KMS-11 (cell line): ENCODE measurements at regions not wholly inside any gene's neighbourhood (a gene's known extent, or its start where the extent isn't known, plus 50 kb on each side); places are given as distances from the start of the nearest gene placed in this dataset.

Experiments
- H2AFZ ChIP-seq: fragments of 200-600 bp; sonication (generic); 2 replicates; pipeline ENCODE4 v1.6.1; 2016; ENCODE audit warnings: antibody characterized with exemption, mixed run types, low read depth
- H3K27ac ChIP-seq: fragments of 200-600 bp; sonication (generic); 2 replicates; pipeline ENCODE4 v1.6.1; 2016; ENCODE audit warnings: mild to moderate bottlenecking, mixed run types
- H3K27me3 ChIP-seq: fragments of 200-600 bp; sonication (generic); 2 replicates; pipeline ENCODE4 v1.6.1; 2017; ENCODE audit warnings: mild to moderate bottlenecking, low read depth, mixed run types, moderate library complexity; ENCODE audit not compliant: insufficient read depth
- H3K36me3 ChIP-seq: fragments of 200-600 bp; sonication (generic); 2 replicates; pipeline ENCODE4 v1.6.1; 2017; ENCODE audit warnings: mild to moderate bottlenecking, mixed run types; ENCODE audit not compliant: insufficient read depth
- H3K4me1 ChIP-seq: fragments of 200-600 bp; sonication (generic); 2 replicates; pipeline ENCODE4 v1.6.1; 2016; ENCODE audit warnings: mild to moderate bottlenecking, low read depth, mixed run types; ENCODE audit not compliant: poor library complexity, severe bottlenecking
- H3K4me2 ChIP-seq: fragments of 200-600 bp; sonication (generic); 2 replicates; pipeline ENCODE4 v1.7.0; 2016; ENCODE audit warnings: mild to moderate bottlenecking, mixed run types
- H3K4me3 ChIP-seq: fragments of 200-600 bp; sonication (generic); IDR thresholded peaks from 2 replicates; pipeline ENCODE4 v1.6.1; 2017; ENCODE audit warnings: low read depth, low read length, mixed read lengths; ENCODE audit not compliant: insufficient read depth
- H3K79me2 ChIP-seq: fragments of 200-600 bp; sonication (generic); 2 replicates; pipeline ENCODE4 v1.6.1; 2016; ENCODE audit warnings: low read depth, mixed run types; ENCODE audit not compliant: insufficient read depth
- H3K9ac ChIP-seq: fragments of 200-600 bp; sonication (generic); 2 replicates; pipeline ENCODE4 v1.6.1; 2016; ENCODE audit warnings: mild to moderate bottlenecking, mixed run types
- H4K20me1 ChIP-seq: fragments of 200-600 bp; sonication (generic); 2 replicates; pipeline ENCODE4 v1.6.1; 2016; ENCODE audit warnings: mild to moderate bottlenecking, mixed run types; ENCODE audit not compliant: insufficient read depth
- CTCF ChIP-seq: fragments of 200-600 bp; sonication (generic); conservative IDR thresholded peaks from 2 replicates; pipeline ENCODE4 v1.6.1; 2017; ENCODE audit warnings: low read depth, mild to moderate bottlenecking, antibody characterized with exemption, low read length, moderate library complexity, mixed read lengths

DNA sequence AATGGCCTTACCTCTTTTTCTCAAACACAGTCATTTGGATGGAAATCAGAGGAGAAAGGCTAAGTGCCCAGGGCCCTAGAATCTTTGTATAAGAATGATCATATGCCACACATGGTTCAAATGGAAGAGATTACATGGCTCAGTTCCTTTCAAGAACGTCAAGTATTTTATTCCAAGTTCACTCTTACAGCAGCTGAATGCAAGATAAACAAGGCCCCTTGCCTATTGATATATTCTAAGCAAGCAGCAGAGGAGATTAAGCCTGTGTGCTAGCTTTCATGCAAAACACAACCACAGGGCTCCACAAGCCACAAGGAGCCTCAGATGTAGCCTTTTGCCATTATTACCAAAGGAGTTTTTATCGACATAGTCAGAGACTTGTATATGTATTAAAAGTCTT, 55.3 kb upstream of the SLCO6A1 start:
- H3K27me3 ChIP-seq: no peaks in the 10 kb centered on the region
- TF ChIP-seq CTCF: no peak
- no peak overlapping the region for H3K4me2 ChIP-seq
- H2AFZ ChIP-seq: no peak overlapping the region
- no peaks in the 10 kb centered on the region for H4K20me1 ChIP-seq
- H3K36me3 ChIP-seq: no peaks in the 10 kb centered on the region
- no peak overlapping the region for H3K4me3 ChIP-seq
- no peaks in the 10 kb centered on the region for H3K79me2 ChIP-seq
- H3K4me1 ChIP-seq: no peaks in the 10 kb centered on the region
- H3K27ac ChIP-seq: no peak overlapping the region
- H3K9ac ChIP-seq: no peak overlapping the region

DNA sequence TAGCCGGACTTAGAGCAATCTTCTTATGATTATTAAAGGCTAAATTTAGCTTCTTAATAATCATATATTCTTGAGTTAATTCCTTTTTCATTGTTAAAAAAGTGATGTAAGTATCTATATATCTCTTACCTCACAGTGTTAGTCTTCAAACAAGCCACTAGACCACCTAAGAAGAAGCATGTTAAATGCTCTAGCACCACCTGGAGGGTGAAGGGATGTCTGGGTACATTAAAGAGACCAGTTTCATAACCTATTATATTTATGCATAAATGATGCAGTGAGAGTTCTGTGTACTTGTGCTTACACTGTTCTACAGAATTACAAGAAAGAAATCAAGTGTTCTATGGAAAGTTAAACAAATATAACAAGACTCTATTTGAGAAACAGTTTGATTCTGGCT, 55.9 kb upstream of the SLCO6A1 start:
- no peaks in the 10 kb centered on the region for H3K79me2 ChIP-seq
- H3K4me3 ChIP-seq: no peak overlapping the region
- no peaks in the 10 kb centered on the region for H3K4me1 ChIP-seq
- H3K9ac ChIP-seq: no peak overlapping the region
- H3K27ac ChIP-seq: no peak overlapping the region
- no peaks in the 10 kb centered on the region for H3K27me3 ChIP-seq
- no peaks in the 10 kb centered on the region for H3K36me3 ChIP-seq
- no peaks in the 10 kb centered on the region for H4K20me1 ChIP-seq
- no peak overlapping the region for H2AFZ ChIP-seq
- no peak overlapping the region for H3K4me2 ChIP-seq
- TF ChIP-seq CTCF: peak; percentile 44; the same call in 1 of the 2 replicates

DNA sequence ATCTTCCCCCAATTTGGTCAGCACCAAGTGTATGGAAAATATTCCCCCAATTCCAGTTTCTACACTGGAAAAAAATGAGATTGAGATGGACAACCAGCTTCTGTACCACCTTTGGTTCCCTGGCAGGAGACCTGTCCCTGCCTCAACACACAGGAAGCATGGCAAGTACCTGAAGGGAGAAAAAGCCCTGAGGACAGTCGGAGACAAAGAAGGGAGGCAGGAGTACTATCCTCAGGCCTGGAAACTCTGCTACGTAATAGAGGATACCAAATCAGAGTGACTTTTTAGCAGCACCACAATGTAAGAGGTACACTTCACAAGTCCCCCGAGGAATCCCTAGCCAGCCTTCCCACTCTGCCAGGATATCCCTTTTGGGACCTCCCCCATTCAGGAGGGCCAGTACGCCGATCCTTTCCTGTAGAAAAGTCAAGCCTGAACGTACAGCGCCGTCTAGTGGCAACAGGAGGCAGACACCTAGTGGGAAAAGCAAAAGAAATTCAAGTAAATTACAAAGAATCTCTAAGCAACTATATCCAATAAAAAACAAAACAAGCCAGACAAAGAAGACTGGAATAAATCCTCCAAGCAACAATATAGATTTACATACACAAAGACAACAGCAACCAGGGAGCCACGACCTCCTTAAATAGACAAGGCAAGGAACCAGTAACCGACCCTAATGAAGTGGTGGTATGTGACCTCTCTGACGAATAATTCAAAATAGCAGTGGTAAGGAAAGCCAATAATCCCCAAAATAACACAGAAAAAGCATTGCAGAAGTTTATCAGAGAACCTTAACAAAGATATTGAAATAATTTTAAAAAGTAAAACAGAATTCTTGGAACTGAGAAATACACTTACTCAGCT, 63.3 kb upstream of the SLCO6A1 start:
- H3K4me2 ChIP-seq: no peak overlapping the region
- H4K20me1 ChIP-seq: no peaks in the 10 kb centered on the region
- no peaks in the 10 kb centered on the region for H3K79me2 ChIP-seq
- no peaks in the 10 kb centered on the region for H3K27me3 ChIP-seq
- TF ChIP-seq CTCF: peak; percentile 98
- no peak overlapping the region for H3K27ac ChIP-seq
- no peak overlapping the region for H3K9ac ChIP-seq
- no peak overlapping the region for H3K4me3 ChIP-seq
- H3K4me1 ChIP-seq: no peaks in the 10 kb centered on the region
- no peaks in the 10 kb centered on the region for H3K36me3 ChIP-seq
- peak overlapping the region; percentile 23; the same call in 1 of the 2 replicates for H2AFZ ChIP-seq

- no peak overlapping the region for H3K4me3 ChIP-seq
- H3K4me1 ChIP-seq: no peaks in the 10 kb centered on the region
- no peaks in the 10 kb centered on the region for H3K27me3 ChIP-seq
- no peak overlapping the region for H3K9ac ChIP-seq
- H4K20me1 ChIP-seq: no peaks in the 10 kb centered on the region
- no peak overlapping the region for H2AFZ ChIP-seq
- TF ChIP-seq CTCF: no peak
- no peak overlapping the region for H3K4me2 ChIP-seq
- H3K27ac ChIP-seq: no peak overlapping the region
- no peaks in the 10 kb centered on the region for H3K79me2 ChIP-seq
- H3K36me3 ChIP-seq: no peaks in the 10 kb centered on the region
Observed at GRCh38 chr5:102570747-102571146, 71.9 kb upstream of the SLCO6A1 start.
